Activated B cell treated with CpG ODN at 0.5 μM for 24 hours (primary cell): ENCODE measurements at regions not wholly inside any gene's neighbourhood (a gene's known extent, or its start where the extent isn't known, plus 50 kb on each side); places are given as distances from the start of the nearest gene placed in this dataset.

Experiments
- ATAC-seq: fragments of 200-7000 bp; cut with Tn5 transposase; one replicate; pipeline ENCODE4 v1.10.0; 2021; ENCODE audit warnings: low read depth, mild to moderate bottlenecking, moderate library complexity
- CTCF ChIA-PET: fragments of 350-600 bp; sonication (Branson Sonifier 250); formaldehyde crosslinking; loops from one replicate; lab custom pipeline; 2021; ENCODE audit warnings: antibody characterized with exemption; lab: Charles Lee
- POLR2A ChIA-PET: fragments of 350-600 bp; sonication (Branson Sonifier 250); formaldehyde crosslinking; loops from one replicate; lab custom pipeline; 2021; ENCODE audit warnings: antibody characterized with exemption; lab: Charles Lee
- DNase-seq: peaks from one replicate; pipeline ENCODE4 v3.0.0; 2022
- H3K27ac Mint-ChIP-seq: one replicate; pipeline ENCODE4 v1.8.0; 2020; ENCODE audit warnings: mixed read lengths
- H3K27me3 Mint-ChIP-seq: one replicate; pipeline ENCODE4 v1.8.0; 2021; ENCODE audit warnings: mixed read lengths
- H3K36me3 Mint-ChIP-seq: one replicate; pipeline ENCODE4 v1.8.0; 2021; ENCODE audit warnings: low read depth, mixed read lengths
- H3K4me1 Mint-ChIP-seq: one replicate; pipeline ENCODE4 v1.8.0; 2021; ENCODE audit warnings: mixed read lengths
- H3K4me3 Mint-ChIP-seq: one replicate; pipeline ENCODE4 v1.8.0; 2020; ENCODE audit warnings: mild to moderate bottlenecking, mixed read lengths
- H3K9me3 Mint-ChIP-seq: one replicate; pipeline ENCODE4 v1.8.0; 2020; ENCODE audit warnings: mixed read lengths
- intact Hi-C: fragments of 100-400 bp; cut with micrococcal nuclease; formaldehyde crosslinking; loops from one replicate; pipeline ENCODE4 v1.15.1; 2024
- TF ChIP-seq, protein P1 (sequence below): fragments of 200-600 bp; IDR thresholded peaks from one replicate; pipeline ENCODE4 v1.8.0; 2022; ENCODE audit warnings: antibody characterized with exemption, mild to moderate bottlenecking

DNA sequence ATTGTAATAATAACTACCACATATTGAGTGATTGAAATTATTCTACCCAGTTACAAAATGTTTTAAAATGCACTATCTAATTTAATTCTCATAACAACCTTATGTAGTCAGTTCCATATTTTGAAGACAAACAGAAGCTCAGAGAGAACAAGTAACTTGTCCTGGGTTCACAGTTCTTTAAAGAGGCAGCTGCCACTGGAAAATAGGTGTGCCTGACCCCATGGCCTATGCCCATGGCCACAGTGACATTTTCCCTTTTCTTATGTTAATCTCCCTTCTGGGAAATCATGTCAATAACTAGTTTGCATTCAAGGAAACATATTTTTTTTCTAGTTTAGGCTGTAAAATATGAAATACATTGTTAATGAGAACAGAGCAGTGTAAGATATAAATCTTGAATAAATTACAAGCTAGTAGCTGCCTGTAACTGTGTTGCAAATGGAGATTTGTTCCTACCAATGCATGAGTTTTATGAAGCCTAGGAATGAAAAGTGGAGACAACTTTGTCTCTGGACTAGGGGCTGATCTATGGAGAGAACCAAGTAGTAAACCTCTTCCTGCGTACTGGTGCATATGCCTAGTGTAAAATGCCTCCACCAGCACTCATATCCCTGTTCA, 1018.0 kb downstream of the NTRK3 start:
- POLR2A ChIA-PET, result no interaction called here
- DNase-seq (no peak), ATAC-seq (no peak)
- Mint-ChIP-seq H3K4me3 (no peak overlapping the region), H3K36me3 (no peaks in the 10 kb centered on the region), H3K27ac (no peak overlapping the region), H3K27me3 (no peaks in the 10 kb centered on the region), H3K9me3 (peaks cover 3% of the 10 kb centered on the region), H3K4me1 (no peaks in the 10 kb centered on the region)
- CTCF ChIA-PET, result no interaction called here
- TF ChIP-seq, protein P1, sequence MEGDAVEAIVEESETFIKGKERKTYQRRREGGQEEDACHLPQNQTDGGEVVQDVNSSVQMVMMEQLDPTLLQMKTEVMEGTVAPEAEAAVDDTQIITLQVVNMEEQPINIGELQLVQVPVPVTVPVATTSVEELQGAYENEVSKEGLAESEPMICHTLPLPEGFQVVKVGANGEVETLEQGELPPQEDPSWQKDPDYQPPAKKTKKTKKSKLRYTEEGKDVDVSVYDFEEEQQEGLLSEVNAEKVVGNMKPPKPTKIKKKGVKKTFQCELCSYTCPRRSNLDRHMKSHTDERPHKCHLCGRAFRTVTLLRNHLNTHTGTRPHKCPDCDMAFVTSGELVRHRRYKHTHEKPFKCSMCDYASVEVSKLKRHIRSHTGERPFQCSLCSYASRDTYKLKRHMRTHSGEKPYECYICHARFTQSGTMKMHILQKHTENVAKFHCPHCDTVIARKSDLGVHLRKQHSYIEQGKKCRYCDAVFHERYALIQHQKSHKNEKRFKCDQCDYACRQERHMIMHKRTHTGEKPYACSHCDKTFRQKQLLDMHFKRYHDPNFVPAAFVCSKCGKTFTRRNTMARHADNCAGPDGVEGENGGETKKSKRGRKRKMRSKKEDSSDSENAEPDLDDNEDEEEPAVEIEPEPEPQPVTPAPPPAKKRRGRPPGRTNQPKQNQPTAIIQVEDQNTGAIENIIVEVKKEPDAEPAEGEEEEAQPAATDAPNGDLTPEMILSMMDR, result no peak
- intact Hi-C loops, result no loop called here

DNA sequence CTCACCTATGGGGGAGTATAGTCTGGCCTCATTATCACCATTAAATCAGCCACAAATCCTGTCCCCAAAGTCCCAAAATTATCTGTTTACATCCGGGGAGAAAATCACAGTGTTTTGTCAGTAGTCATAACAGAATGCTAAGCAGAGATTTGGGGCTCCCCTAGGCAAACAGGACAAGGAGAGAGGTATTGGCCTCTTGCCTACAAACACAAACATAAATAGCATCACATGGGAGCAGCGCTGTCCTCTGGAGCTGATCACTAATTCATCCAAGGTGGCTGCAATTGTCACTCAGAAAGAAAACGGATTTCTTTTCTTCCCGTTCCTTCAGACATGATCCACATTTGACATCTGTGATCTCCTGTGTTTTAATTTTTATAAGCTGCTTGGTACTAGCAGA, 1028.1 kb downstream of the NTRK3 start:
- H3K9me3 Mint-ChIP-seq, result peaks cover 11% of the 10 kb centered on the region
- H3K27ac Mint-ChIP-seq, result no peak overlapping the region
- intact Hi-C loops, result no loop called here
- H3K27me3 Mint-ChIP-seq, result no peaks in the 10 kb centered on the region
- TF ChIP-seq, protein P1, result no peak
- no peaks in the 10 kb centered on the region for H3K36me3 Mint-ChIP-seq
- POLR2A ChIA-PET, result no interaction called here
- CTCF ChIA-PET, result no interaction called here
- H3K4me1 Mint-ChIP-seq, result no peaks in the 10 kb centered on the region
- ATAC-seq (no peak), DNase-seq (no peak)
- H3K4me3 Mint-ChIP-seq, result no peak overlapping the region

DNA sequence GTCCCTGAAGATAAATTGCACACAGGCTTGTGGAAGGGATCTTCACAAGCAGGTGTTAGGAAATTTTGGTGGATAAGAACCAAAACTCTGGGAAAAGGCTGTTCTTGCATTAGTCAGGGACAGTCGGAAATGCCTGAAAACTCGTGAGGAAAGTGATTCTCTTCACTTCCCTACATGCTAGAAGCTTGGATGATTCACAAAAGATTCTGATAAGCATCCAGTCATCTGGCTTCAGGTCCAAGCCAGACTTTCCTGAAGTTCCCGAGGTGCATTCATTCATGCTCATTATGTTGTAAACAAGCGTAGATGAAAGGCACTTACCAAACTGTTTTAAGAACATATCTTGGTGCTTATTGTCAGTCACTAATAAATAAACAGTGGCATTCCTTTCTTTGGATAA, 1028.7 kb downstream of the NTRK3 start:
- Mint-ChIP-seq H3K36me3 (no peaks in the 10 kb centered on the region), H3K27me3 (no peaks in the 10 kb centered on the region), H3K27ac (no peak overlapping the region), H3K4me1 (no peaks in the 10 kb centered on the region), H3K9me3 (peaks cover 11% of the 10 kb centered on the region), H3K4me3 (no peak overlapping the region)
- no peak for DNase-seq
- TF ChIP-seq, protein P1, result no peak
- ChIA-PET CTCF (no interaction called here), POLR2A (no interaction called here)
- intact Hi-C loops, result no loop called here
- no peak for ATAC-seq

DNA sequence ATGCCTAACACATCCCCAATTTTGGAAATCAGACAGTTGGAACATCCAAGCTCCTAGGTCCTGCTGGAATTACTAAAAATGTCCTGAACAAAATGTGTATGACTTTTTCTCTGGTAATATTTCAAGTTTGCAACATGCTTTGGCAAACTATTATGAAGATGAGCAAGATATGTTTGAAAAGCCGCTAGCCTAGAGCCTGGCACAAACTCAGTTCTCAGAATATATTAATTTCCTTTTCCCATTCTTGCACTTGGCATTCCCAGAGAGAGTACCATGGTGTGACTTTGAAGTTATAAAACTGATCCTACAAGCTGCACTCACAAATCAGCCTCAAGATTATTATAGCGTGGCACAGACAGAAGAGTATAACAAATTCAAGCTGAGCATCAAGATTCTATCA, 1031.1 kb downstream of the NTRK3 start:
- no peak overlapping the region for H3K4me3 Mint-ChIP-seq
- ATAC-seq, result no peak

DNA sequence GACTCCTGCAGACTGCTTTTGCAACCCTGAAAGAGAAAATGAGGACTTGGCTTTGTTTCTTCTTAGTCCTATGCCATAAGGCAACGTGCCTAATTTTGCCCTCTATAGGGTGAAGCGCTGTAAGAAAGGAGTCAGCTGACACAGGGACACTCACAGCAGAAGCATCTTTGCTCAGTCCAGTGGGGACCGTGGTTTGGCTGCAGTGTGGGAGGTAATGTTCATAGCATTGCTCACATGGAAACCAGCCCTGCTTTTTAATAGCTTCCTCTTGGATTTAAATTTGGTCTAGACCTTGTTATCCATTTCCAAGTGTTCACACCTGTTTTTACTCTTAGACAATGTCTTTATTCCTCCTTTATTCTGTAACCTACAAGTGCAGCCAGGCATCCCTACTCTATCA, 1032.1 kb downstream of the NTRK3 start:
- no peaks in the 10 kb centered on the region for H3K4me1 Mint-ChIP-seq
- TF ChIP-seq, protein P1, result no peak
- H3K9me3 Mint-ChIP-seq, result peaks cover 13% of the 10 kb centered on the region
- DNase-seq (no peak), ATAC-seq (no peak)
- no peaks in the 10 kb centered on the region for H3K36me3 Mint-ChIP-seq
- intact Hi-C loops, result no loop called here
- H3K27ac Mint-ChIP-seq, result no peak overlapping the region
- POLR2A ChIA-PET, result no interaction called here
- CTCF ChIA-PET, result no interaction called here
- H3K27me3 Mint-ChIP-seq, result no peaks in the 10 kb centered on the region
- no peak overlapping the region for H3K4me3 Mint-ChIP-seq

More for the DNA sequence above, 1031.1 kb downstream of the NTRK3 start:
- CTCF ChIA-PET, result no interaction called here
- TF ChIP-seq, protein P1, result no peak
- no peaks in the 10 kb centered on the region for H3K4me1 Mint-ChIP-seq
- H3K36me3 Mint-ChIP-seq, result no peaks in the 10 kb centered on the region
- H3K27me3 Mint-ChIP-seq, result no peaks in the 10 kb centered on the region
- H3K9me3 Mint-ChIP-seq, result peaks cover 6% of the 10 kb centered on the region
- intact Hi-C loops, result no loop called here
- no peak for DNase-seq
- POLR2A ChIA-PET, result no interaction called here
- H3K27ac Mint-ChIP-seq, result no peak overlapping the region
